BJ (cell line): ENCODE measurements at regions not wholly inside any gene's neighbourhood (a gene's known extent, or its start where the extent isn't known, plus 50 kb on each side); places are given as distances from the start of the nearest gene placed in this dataset.

ENCODE experiments used
- CTCF ChIA-PET: fragments of 350-600 bp; formaldehyde crosslinking; extraction: SDS; loops from one replicate; lab custom pipeline; 2021; ENCODE audit warnings: antibody characterized with exemption, inconsistent platforms; lab: Yijun Ruan, JAX
- POLR2A ChIA-PET: fragments of 300-600 bp; sonication (Branson Sonifier 250); formaldehyde crosslinking; extraction: SDS; loops from one replicate; lab custom pipeline; 2021; ENCODE audit warnings: antibody characterized with exemption; lab: Charles Lee
- DNase-seq: peaks from one replicate; pipeline ENCODE4 v3.0.0-alpha.2; 2011; ENCODE audit warnings: low read depth
- H3K27me3 ChIP-seq: 2 replicates; pipeline ENCODE4 v1.6.0; 2011; ENCODE audit warnings: low read length; ENCODE audit not compliant: control insufficient read depth, insufficient read depth
- H3K36me3 ChIP-seq: 2 replicates; pipeline ENCODE4 v1.5.1; 2011; ENCODE audit warnings: low read length; ENCODE audit not compliant: control insufficient read depth, insufficient read depth
- H3K4me3 ChIP-seq: 2 replicates; pipeline ENCODE4 v1.5.1; 2011; ENCODE audit warnings: low read depth, mild to moderate bottlenecking, control low read depth, low read length
- TF ChIP-seq, protein P1 (sequence below): IDR thresholded peaks from 2 replicates; pipeline ENCODE4 v1.5.1; 2011; ENCODE audit warnings: low read depth, mild to moderate bottlenecking, control low read depth, inconsistent platforms, low read length, moderate library complexity; ENCODE audit not compliant: insufficient read depth

DNA sequence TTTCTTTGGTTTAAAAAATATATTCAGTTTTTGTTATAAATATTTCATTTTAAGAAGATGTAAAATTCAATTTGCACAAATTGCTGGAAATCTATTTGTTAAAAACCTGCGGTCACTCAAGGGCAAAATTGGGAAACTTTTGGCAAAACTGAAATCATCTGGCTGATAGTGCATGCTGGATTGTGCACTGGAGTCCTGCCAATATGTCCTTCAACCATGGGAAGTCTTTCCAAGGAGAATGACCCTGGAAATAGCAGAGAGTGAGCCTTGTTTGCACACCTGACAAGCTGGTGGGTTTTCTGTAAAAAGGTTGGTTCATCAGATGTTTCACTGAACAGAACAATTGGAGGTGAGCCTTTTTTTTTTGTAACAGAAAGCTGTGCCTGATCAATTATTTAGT is 413.5 kb downstream of the BTBD3 start:
- H3K4me3 ChIP-seq, result no peak overlapping the region
- CTCF ChIA-PET, result no interaction called here
- TF ChIP-seq, protein P1, sequence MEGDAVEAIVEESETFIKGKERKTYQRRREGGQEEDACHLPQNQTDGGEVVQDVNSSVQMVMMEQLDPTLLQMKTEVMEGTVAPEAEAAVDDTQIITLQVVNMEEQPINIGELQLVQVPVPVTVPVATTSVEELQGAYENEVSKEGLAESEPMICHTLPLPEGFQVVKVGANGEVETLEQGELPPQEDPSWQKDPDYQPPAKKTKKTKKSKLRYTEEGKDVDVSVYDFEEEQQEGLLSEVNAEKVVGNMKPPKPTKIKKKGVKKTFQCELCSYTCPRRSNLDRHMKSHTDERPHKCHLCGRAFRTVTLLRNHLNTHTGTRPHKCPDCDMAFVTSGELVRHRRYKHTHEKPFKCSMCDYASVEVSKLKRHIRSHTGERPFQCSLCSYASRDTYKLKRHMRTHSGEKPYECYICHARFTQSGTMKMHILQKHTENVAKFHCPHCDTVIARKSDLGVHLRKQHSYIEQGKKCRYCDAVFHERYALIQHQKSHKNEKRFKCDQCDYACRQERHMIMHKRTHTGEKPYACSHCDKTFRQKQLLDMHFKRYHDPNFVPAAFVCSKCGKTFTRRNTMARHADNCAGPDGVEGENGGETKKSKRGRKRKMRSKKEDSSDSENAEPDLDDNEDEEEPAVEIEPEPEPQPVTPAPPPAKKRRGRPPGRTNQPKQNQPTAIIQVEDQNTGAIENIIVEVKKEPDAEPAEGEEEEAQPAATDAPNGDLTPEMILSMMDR, result no peak
- POLR2A ChIA-PET, result no interaction called here
- no peak for DNase-seq
- H3K27me3 ChIP-seq, result no peaks in the 10 kb centered on the region
- no peaks in the 10 kb centered on the region for H3K36me3 ChIP-seq

DNA sequence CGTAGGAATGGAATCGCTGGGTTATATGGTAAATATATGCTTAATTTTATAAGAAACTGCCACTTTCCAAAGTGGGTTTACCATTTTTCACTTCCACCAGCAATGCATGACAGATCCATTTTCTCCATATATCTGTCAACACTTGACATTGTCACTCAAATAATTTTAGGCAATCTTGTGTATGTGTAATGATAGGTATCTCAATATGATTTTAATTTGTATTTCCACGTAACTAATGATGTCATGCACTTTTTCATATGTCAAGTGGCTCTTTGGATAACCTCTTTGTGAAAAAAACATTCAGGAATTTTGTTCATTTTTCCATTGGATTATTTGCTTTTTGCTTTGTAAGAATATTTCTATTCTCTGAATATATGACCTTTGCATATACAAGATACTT is 419.9 kb downstream of the BTBD3 start:
- DNase-seq, result no peak
- ChIA-PET POLR2A (no interaction called here), CTCF (no interaction called here)
- H3K36me3 ChIP-seq, result no peaks in the 10 kb centered on the region
- TF ChIP-seq, protein P1, result no peak
- H3K4me3 ChIP-seq, result no peak overlapping the region
- no peaks in the 10 kb centered on the region for H3K27me3 ChIP-seq

DNA sequence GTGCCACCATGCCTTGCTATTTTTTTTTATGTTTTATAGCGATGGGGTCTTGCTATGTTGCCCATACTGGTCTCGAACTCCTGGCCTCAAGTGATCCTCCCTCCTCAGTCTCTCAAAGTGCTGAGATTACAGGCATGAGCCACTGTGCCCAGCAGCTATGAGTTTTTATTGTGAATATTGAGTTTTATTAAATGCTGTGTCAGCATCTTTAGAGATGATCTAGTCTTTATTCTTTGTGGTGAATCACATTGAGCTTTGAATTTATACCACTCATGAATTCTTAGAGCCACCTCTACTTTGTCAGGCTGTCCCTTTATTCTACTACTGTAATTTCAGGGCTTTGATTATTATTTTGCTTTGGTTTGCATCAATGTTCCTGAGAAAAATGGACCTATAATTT is 428.3 kb downstream of the BTBD3 start:
- Histone ChIP-seq H3K27me3 (no peaks in the 10 kb centered on the region), H3K4me3 (no peak overlapping the region), H3K36me3 (no peaks in the 10 kb centered on the region)
- ChIA-PET CTCF (no interaction called here), POLR2A (no interaction called here)
- DNase-seq, result no peak
- TF ChIP-seq, protein P1, result no peak

DNA sequence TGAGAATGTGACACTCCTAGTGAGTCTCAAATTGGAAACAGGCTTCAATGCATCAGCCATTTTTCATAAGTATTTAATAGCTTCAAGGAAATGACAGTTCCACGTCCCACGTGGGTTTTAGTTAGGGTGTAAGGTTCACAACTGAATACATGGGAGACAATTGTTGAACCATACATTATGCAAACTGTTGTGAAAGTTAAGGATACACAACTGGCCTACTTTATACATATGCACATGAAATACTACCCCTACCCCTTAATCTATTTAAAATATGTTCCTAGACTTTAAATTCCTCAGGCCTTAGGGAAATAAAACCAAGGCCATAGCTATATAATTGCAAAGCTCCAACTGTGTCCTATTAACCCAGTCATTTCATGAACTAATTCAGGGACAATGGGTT is 436.1 kb downstream of the BTBD3 start:
- ChIA-PET CTCF (no interaction called here), POLR2A (no interaction called here)

DNA sequence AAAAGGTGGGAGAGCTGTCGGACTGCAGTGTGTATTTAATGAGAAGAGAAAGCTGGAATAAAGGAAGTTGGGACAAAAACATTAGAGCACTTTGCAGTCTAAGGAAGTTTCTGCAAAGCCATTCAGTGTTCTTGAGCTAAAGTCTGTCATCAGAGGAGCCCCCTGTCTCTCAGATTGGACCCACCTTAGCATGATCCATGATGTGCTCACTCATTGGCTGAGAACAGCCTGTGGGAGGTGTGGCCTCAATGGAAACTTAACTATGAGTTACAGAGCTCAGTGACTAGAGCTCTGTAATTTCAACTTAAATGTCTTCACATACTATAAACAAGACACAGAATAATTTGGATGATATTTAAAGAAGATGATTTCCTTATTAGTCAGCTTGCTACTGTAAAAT is 437.0 kb downstream of the BTBD3 start:
- ChIA-PET CTCF (no interaction called here), POLR2A (no interaction called here)
- no peak overlapping the region for H3K4me3 ChIP-seq
- TF ChIP-seq, protein P1, result no peak
- no peaks in the 10 kb centered on the region for H3K36me3 ChIP-seq
- DNase-seq, result no peak
- no peaks in the 10 kb centered on the region for H3K27me3 ChIP-seq

More for the DNA sequence above, 436.1 kb downstream of the BTBD3 start:
- Histone ChIP-seq H3K27me3 (no peaks in the 10 kb centered on the region), H3K36me3 (no peaks in the 10 kb centered on the region), H3K4me3 (no peak overlapping the region)
- DNase-seq, result no peak
- TF ChIP-seq, protein P1, result no peak
